Heart left ventricle (tissue), 16 donors: ENCODE measurements at regions not wholly inside any gene's neighbourhood (a gene's known extent, or its start where the extent isn't known, plus 50 kb on each side); places are given as distances from the start of the nearest gene placed in this dataset.

ENCODE experiments used
- ATAC-seq, 4 donors: fragments of 200-7000 bp; cut with Tn5 transposase; one replicate each; pipeline ENCODE4 v1.9.1; 2020 to 2022; ENCODE audit warnings: moderate library complexity in 4 of 4, mild to moderate bottlenecking in 3 of 4, moderate number of reproducible peaks in 1 of 4
- DNase-seq, 5 donors: peaks; one replicate each; pipeline ENCODE4 v3.0.0-alpha.2; 2020
- H3K27ac ChIP-seq, 12 donors: fragments of 200-600 bp; sonication (generic) in 4 of 12; one replicate each; pipeline versions ENCODE4 v1.5.0 to v1.8.0; 2016 to 2022; ENCODE audit warnings: mild to moderate bottlenecking in 2 of 12
- H3K27me3 ChIP-seq, 9 donors: fragments of 200-600 bp; sonication (generic) in 2 of 9; one replicate each; pipeline versions ENCODE4 v1.5.1 to v1.8.0; 2016 to 2022; ENCODE audit warnings: mild to moderate bottlenecking in 3 of 9
- H3K36me3 ChIP-seq, 9 donors: fragments of 200-600 bp; sonication (generic) in 2 of 9; one replicate each; pipeline versions ENCODE4 v1.5.0 to v1.8.0; 2018 to 2022; ENCODE audit warnings: mild to moderate bottlenecking in 2 of 9
- H3K4me1 ChIP-seq, 12 donors: fragments of 200-600 bp; sonication (generic) in 4 of 12; one replicate each; pipeline versions ENCODE4 v1.5.0 to v1.8.0; 2016 to 2022; ENCODE audit warnings: mild to moderate bottlenecking in 3 of 12
- H3K4me3 ChIP-seq, 12 donors: fragments of 200-600 bp; sonication (generic) in 4 of 12; one replicate each; pipeline versions ENCODE4 v1.5.0 to v1.8.0; 2017 to 2022; ENCODE audit warnings: mild to moderate bottlenecking in 9 of 12, moderate library complexity in 4 of 12
- H3K9me3 ChIP-seq, 12 donors: fragments of 200-600 bp; sonication (generic) in 4 of 12; one replicate each; pipeline versions ENCODE4 v1.5.0 to v1.8.0; 2016 to 2022; ENCODE audit warnings: mild to moderate bottlenecking in 1 of 12
- POLR2A ChIP-seq, 2 donors: fragments of 450-650 bp; IDR thresholded peaks; one replicate each; pipeline ENCODE4 v1.6.1; 2017; ENCODE audit warnings: antibody characterized with exemption in 2 of 2, mild to moderate bottlenecking in 2 of 2, moderate library complexity in 2 of 2
- WGBS, 4 donors: extraction: QIAGEN DNeasy Blood & Tissue Kit in 2 of 4; methylation state at CpG; one replicate each; pipeline versions ENCODE4 v1.1.5 to v1.1.7; 2013 to 2018; 5-methylcytosine and 5-hydroxymethylcytosine counted together
- intact Hi-C, 10 donors: fragments of 100-400 bp; cut with DNase I; formaldehyde crosslinking; loops; one replicate each; pipeline versions ENCODE4 v1.11.1 to v1.14.2; 2022
- TF ChIP-seq, protein P1 (sequence below), 12 donors: fragments of 200-600 bp; sonication (generic) in 4 of 12; IDR thresholded peaks; one replicate each; pipeline versions ENCODE4 v1.5.0 to v1.8.0; 2018 to 2022; ENCODE audit warnings: antibody characterized with exemption in 12 of 12, mild to moderate bottlenecking in 5 of 12
- donor health status: ischemic (EF 13 %, LVEDD 7.1; RV severe dilation, severe dysfunction).
- donor health status: healthy with polysubstance abuse.
- donor health status: DM: no; HTN: yes; CAD: no.
- donor health status: DM: no; HTN: no; CAD: no.
- donor health status: ischemic (EF 25% LVEDD 6.9; RV normal size, moderate dysfunction).
- donor health status: ischemic (EF 25% LVEDD 5.7; RV mildly dilated, moderate dysfunction).
- donor health status: healthy.
- donor health status: DM: yes; HTN: yes; CAD: no.
- donor health status: ischemic (EF 35%, LVEDD 5.7; RV mildly dilated, moderate dysfunction).
- donor health status: nonischemic (EF 11% LVEDD 7.7; RV severe dilation, severe dysfunction).
- donor health status: DM: yes; HTN: yes; CAD: no.
- donor health status: PGD.
- donor health status: ischemic (EF 29% LVEDD 5.4; RV normal size, mild dysfunction).
- donor health status: nonischemic (EF 23%, LVEDD 6.1; RV moderate dilation, normal function).

DNA sequence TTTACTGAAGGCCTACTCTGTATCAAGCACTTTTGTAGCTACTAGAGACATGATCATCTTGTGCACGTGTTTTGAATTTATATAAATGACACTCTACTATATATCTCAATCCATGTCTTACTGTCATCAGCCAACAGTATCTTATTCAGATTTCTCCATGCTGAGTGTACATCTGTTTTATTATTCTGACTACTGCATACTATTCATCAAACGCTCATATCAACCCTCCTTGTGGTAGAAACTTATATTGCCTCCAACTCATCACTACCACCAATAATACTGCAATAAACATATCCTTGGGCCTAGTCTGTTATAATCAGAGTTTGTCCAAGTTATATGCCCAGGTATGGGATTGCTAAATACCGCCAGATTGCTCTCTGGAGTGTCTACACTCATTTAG, 81.6 kb upstream of the IRF2BP2 start:
- ATAC-seq: no peak
- no peaks in the 10 kb centered on the region for H3K27me3 ChIP-seq
- no peaks in the 10 kb centered on the region for H3K36me3 ChIP-seq
- no peaks in the 10 kb centered on the region for H3K4me1 ChIP-seq
- intact Hi-C loops: no loop called here
- no peak for TF ChIP-seq POLR2A (IDR thresholded peaks at IDR 0.05)
- TF ChIP-seq, protein P1, sequence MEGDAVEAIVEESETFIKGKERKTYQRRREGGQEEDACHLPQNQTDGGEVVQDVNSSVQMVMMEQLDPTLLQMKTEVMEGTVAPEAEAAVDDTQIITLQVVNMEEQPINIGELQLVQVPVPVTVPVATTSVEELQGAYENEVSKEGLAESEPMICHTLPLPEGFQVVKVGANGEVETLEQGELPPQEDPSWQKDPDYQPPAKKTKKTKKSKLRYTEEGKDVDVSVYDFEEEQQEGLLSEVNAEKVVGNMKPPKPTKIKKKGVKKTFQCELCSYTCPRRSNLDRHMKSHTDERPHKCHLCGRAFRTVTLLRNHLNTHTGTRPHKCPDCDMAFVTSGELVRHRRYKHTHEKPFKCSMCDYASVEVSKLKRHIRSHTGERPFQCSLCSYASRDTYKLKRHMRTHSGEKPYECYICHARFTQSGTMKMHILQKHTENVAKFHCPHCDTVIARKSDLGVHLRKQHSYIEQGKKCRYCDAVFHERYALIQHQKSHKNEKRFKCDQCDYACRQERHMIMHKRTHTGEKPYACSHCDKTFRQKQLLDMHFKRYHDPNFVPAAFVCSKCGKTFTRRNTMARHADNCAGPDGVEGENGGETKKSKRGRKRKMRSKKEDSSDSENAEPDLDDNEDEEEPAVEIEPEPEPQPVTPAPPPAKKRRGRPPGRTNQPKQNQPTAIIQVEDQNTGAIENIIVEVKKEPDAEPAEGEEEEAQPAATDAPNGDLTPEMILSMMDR (IDR thresholded peaks at IDR 0.05): peak in 2 of 12 donors; percentile 7 to 11
- DNase-seq: no peak
- no peak overlapping the region for H3K4me3 ChIP-seq
- 41 to 77% (median 53%) methylated on average over 3 of the region's 3 CpGs for WGBS, 4 donors
- no peaks in the 10 kb centered on the region for H3K9me3 ChIP-seq
- no peak overlapping the region for H3K27ac ChIP-seq

DNA sequence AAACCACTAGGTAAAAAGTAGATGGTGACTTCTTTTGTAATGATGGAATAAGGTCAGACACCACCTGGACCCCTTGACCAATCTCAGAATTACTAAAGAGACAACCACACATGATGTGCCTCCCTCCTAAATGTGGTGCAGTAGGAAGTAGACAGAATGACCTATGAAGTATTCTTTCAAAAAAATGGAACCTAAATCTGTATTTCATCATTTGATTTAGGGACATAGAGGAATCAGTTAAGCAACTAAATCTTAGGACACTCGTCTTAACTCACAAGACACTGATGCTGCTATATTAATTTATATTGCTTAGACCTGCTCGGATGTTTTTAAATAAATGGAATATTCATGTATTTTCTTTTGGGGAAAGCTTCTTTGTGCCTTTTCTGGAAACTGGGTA, 80.9 kb upstream of the IRF2BP2 start:
- H3K9me3 ChIP-seq: peaks cover 0 to 6% (median 0%) of the 10 kb centered on the region in 12 donors
- intact Hi-C loops: no loop called here
- H3K27ac ChIP-seq: no peak overlapping the region
- no peak for ATAC-seq
- no peak for DNase-seq
- 92 to 94% (median 93%) methylated on average over 2 of the region's 2 CpGs for WGBS, 4 donors
- TF ChIP-seq, protein P1 (IDR thresholded peaks at IDR 0.05): no peak
- no peak for TF ChIP-seq POLR2A (IDR thresholded peaks at IDR 0.05)
- H3K4me3 ChIP-seq: no peak overlapping the region
- no peaks in the 10 kb centered on the region for H3K36me3 ChIP-seq
- H3K4me1 ChIP-seq: no peaks in the 10 kb centered on the region
- no peaks in the 10 kb centered on the region for H3K27me3 ChIP-seq

DNA sequence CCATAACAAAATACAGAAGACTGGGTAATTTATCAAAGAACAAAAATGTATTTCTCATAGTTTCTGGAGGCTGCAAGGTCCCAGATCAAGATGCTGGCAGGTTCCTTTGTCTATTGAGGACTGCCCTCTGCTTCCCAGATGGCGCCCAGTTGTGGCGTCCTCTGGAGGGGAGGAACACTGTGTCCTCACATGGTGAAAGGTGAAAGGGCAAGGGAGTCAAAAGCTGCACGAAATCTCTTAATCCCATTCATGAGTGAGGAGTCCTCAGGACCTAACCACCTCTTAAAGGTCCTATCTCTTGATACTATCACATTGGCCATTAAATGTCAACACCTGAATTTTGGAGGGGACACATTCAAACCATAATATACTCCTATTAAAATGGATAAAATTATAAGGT, 79.3 kb upstream of the IRF2BP2 start:
- WGBS, 4 donors: 92 to 96% (median 95%) methylated on average over 3 of the region's 3 CpGs
- Histone ChIP-seq H3K4me1 (peaks cover 0 to 11% (median 3%) of the 10 kb centered on the region in 12 donors), H3K27me3 (no peaks in the 10 kb centered on the region), H3K36me3 (no peaks in the 10 kb centered on the region), H3K27ac (no peak overlapping the region), H3K4me3 (no peak overlapping the region), H3K9me3 (peaks cover 0 to 12% (median 0%) of the 10 kb centered on the region in 12 donors)
- intact Hi-C loops: no loop called here
- ATAC-seq (no peak), DNase-seq (no peak)
- TF ChIP-seq POLR2A (IDR thresholded peaks at IDR 0.05): no peak
- TF ChIP-seq, protein P1 (IDR thresholded peaks at IDR 0.05): no peak

DNA sequence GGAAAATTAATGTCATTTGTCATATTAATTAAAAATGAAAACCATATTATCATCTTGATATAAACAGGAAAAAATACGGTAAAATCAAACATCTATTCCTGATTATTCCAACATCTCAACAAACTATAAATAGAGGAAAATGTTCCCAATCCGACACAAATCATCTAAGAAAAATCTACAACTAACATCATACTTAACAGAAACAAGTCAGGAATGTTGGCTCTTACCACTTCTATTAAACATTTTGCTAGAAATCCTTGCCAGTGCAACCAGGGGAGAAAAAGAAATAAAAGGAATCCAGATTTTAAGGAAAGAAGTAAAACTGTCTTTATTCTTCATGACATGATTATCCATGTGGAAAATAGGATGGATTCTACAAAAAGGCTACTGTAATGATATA, 77.0 kb upstream of the IRF2BP2 start:
- intact Hi-C loops: no loop called here
- no peak for ATAC-seq
- H3K27ac ChIP-seq: no peak overlapping the region
- H3K36me3 ChIP-seq: no peaks in the 10 kb centered on the region
- peaks cover 0 to 20% (median 11%) of the 10 kb centered on the region in 12 donors for H3K4me1 ChIP-seq
- H3K27me3 ChIP-seq: no peaks in the 10 kb centered on the region
- DNase-seq: no peak
- WGBS, 4 donors: 82 to 92% (median 89%) methylated on average over 2 of the region's 2 CpGs
- H3K4me3 ChIP-seq: no peak overlapping the region
- TF ChIP-seq POLR2A (IDR thresholded peaks at IDR 0.05): no peak
- TF ChIP-seq, protein P1 (IDR thresholded peaks at IDR 0.05): no peak
- H3K9me3 ChIP-seq: peaks cover 0 to 12% (median 0%) of the 10 kb centered on the region in 12 donors
